HG03060 (cell line): ENCODE measurements at regions not wholly inside any gene's neighbourhood (a gene's known extent, or its start where the extent isn't known, plus 50 kb on each side); places are given as distances from the start of the nearest gene placed in this dataset.

Experiments used
- ATAC-seq: cut with Tn5 transposase; IDR thresholded peaks from one replicate; pipeline ENCODE4 v1.9.1; 2021; ENCODE audit warnings: low read depth, moderate number of reproducible peaks; ENCODE audit not compliant: unreplicated experiment

DNA sequence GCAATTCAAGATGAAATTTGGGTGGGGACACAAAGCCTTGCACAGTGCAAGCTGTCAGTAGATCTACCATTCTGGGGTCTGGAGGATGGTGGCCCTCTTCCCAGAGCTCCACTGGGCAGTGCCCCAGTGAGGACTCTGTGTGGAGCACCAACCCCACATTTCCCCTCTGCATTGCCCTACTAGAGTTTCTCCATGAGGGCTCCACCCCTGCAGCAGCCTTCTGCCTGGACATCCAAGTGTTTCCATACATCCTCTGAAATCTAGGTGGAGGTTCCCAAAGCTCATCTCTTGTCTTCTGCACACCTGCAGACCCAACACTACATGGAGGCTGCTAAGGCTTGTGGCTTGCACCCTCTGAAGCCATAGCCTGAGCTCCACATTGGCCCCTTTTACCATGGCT lies 402.3 kb downstream of the RAB28 start:
- no peak for ATAC-seq

DNA sequence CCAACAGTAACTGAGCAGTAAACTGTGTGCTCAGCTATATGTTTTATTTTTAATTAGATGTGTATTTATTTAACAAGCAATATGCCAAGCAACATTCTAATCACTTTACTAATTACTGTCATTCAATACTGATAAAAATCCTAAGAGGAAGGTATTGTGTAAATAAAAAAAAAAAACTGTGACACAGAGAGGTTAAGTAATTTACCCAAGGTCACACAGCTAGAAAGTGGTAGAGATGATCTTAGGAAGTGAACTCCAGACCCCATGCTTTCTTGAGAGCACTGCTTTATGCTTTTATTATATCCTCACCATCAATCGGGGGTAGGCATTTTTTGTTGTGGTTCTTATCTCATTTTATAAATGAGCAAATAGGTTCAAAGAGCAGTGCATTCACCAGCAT lies 417.1 kb downstream of the RAB28 start:
- no peak for ATAC-seq

DNA sequence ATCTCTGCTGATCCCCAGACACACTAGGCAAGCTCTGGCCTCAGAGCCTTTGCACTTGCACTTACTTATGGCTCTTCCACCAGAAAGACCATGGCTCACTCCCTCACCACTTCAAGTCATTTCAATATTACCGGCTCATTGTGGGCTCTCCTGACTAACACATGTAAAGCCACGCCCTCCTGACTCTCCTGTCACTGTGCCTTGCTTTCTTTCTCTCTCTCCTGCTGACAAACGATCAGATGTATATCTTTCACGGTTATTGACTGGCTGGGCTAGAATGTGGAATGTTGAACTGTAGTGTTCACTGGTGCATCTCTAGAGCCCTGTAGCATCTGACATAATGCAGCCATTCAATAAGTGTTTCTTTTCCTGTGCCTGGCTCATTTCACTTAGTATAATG lies 425.1 kb downstream of the RAB28 start:
- ATAC-seq: no peak

DNA sequence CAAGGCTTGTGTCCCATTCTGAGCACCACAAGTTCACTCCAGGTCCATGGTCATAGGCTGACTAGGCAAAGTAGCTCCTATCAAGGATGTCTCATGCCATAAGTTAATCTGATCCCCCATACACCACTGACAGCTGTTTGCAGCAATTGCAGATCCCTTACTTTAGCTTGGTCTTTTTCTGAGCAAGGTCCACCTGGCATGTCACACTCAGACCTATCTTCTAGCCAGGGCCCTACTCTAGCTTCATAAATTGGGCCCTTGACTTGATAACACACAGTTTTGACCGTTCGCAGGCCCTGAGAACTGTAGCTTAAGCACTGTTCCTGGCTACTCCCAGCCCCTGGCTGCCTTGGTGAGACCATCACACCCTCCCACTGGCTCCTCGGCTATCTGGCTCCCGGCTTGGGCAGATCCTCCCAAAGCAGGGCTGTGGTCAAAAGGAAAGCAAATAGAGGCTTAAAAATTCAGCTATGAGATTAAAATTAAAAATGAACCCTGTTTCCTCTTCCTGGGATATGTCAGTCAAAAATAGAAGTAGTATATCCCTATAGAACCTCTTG lies 427.4 kb downstream of the RAB28 start:
- ATAC-seq: no peak

DNA sequence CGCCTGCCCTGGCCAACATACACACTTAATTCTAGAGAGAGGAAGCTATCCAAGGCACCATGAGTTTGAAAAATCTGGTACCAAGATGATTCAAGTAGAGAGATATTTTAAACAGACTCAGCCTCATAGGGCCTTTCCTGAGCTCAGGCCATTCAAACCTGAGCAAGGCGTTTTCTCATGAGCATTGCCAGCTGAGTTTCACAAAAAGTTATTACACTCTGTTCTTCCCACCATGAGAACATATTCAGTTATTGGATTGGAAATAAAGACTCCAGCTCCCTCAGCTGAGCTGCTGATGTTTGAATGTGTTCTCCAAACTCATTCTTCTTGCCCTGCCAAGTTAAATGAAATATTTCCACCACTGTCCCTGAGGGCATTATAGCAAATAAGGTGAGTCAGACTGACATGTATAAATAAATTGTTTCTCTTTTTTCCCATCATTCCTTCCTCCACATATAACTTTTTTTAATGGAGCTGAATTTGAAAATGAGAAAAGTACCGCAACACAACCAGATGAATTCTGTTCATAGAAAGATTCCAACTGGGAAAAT lies 429.6 kb downstream of the RAB28 start:
- ATAC-seq: no peak

DNA sequence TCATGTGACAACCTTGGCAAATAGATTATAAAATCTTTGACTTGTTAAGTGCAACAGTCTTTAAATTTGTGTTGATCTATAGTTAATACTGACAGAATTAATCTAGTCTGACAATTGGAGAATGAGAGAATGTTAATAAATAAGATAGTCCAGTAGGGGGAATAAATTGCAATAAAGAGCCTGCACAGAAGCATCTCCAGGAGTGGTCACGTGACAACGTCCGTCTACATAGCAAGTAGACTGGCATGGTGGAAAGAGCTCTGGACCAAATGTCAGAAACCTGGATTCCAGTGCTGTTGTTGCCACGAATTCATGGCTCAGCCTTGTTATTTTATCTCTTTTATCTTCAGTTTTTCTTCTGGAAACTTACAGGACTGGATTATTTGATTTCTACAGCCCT lies 436.5 kb downstream of the RAB28 start:
- no peak for ATAC-seq

DNA sequence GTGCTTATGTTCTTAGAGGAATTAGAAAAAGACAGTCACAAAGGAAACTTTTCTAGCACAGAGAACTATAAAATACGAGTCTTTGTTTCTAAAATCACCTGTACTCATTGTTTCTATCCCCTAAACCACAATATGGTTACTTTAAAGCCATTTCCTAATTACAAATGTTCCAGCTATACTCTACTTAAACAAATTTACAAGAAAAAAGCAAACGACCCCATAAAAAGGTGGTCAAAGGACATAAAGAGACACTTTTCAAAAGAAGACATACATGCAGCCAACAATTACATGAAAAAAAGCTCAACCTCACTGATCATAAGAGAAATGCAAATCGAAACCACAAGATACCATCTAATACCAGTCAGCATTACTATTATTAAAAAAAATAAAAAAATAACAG lies 447.3 kb downstream of the RAB28 start:
- no peak for ATAC-seq

DNA sequence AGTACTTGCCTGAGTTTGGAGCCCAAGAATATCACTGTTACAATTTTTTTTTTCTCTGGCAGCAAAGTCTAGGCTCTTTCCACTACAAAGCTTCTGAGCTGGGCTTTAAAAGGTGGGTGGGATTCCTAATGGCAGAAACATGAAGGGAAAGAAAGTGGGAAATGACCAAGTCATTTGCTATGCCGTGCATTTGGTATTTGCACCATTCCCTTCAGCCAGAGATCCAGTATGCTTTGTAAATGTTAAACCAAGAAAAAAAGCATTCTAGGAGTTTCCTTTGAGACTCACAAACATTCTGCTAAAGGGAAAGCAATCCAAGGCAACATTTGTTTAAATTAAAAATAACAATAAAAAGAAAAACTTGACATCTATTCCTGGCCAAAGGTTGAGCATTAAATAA lies 451.2 kb downstream of the RAB28 start:
- ATAC-seq: no peak

DNA sequence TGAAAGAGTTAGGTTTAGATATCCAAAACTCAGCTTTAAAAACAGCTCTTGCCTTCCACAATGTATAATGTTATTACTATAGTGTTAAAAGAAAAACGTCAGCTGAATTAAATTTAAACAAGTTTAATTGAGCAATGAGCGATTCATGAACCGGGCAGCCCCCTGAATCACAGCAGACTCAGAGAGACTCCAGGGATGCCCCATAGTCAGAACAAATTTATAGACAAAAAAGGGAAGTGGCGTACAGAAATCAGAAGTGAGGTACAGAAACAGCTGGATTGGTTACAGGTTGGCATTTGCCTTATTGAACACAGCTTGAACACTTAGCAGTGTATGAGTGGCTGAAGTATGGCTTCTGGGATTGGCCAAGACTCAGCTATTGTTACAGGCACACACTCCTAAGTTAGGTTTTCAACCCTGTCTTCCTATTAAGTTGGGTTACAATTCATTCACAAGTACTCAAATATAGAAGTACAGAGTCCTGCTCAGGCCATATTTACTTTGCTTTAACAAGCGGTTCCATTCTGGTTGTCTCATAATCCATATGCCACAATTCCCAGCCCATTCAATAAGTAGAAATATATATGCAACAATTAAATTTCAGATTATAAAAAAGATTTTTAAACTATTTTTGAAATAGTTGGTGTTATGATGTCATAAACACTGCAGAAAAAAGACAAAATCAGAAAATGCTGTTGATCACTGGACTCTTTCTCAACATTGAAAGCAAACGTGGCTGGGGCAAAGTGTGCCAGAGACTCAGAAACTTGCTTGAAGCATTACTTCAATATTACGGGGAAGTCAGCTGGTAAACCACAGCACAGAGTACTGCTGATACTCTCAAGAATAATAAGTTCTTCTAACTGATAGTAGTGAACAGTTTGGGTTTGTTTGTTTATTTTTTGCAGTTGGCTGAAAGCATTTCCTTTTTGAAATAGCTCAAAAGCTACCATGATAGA lies 459.7 kb downstream of the RAB28 start:
- no peak for ATAC-seq

DNA sequence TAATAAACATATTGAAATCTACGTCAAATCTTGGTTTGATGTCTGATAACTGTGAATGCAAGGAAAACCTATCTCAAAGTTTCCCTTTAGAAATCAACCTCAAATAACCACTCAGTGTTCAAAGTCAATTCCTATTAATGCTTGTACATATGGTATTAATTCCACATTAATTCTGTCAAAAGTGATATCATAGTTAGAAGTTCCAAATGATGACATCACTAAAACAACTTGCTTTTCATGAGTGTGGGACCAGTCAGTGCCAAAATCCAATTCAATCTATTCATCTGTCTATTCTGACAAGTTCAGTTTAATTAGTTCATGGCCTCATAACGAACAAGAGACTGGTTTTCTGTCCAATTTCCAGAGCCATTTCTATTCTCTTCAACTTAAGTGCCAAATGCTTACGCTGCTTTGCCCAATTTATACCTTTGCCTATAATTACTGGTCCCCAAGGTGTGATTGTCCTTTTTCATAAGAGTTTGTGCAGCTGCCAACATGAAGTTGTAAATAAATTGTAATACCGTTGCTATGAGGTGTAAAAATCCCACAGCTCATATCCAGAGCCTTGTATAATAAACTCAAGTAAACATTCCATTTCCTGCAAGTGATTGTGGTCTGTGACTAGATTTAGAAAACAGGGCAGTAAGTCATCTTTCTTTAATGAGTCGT lies 476.2 kb downstream of the RAB28 start:
- ATAC-seq: no peak

DNA sequence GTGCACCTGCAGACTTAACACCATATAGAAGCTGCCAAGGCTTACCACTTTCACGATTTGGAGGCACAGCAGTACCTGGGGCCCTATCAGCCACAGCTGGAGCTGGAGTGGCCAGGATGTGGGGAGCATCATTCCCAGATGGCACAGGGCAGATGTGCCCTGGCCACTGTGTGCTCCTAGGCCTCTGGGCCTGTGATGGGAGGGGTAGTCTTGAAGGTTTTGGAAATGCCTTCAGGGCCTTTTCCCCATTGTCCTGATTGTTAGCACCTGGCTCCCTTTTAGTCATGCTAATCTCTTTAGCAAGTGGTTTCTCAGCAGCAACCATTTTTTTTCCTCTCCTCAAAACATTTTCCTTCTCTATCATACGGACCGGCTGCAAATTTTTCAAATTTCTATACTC lies 490.2 kb downstream of the RAB28 start:
- ATAC-seq: no peak

DNA sequence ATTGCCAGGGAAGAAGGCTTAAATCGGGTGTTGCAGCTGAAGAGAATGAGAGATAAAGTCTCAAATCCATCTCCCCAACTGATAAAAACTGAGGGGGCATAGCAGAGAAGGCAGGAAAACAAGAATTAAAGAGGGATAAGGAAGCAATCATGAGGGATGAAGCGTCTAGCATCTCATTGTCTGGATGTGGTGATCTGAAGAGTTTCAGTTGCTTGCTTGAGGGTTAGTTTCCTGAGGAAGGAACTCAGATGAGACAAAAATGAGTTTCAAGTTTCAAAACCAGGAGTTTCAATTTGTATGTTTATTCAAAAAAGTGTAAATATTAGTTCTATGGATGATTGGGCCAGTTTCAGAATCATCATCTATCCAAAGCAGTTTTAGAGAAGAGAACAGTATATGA lies 496.9 kb downstream of the RAB28 start:
- ATAC-seq: no peak

DNA sequence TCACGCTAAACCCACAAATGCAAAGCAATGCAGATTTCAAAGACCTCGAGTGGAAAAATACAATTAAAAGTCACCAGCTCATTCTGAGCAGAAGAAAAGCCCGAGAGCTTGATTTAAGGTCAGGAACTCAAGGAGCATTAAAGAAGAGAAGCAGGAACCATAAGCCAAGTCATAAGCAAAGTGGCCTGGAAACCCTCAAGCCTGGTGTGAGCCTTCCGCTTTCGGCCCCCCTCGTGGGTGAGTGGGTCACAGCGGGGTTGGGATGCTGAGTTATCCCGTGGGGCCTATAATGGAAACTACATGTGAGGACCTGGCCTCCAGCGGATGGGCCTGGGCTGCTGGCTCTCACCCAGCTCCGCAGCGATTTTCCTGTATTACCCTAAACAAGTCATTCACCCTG lies 504.3 kb downstream of the RAB28 start:
- no peak for ATAC-seq

DNA sequence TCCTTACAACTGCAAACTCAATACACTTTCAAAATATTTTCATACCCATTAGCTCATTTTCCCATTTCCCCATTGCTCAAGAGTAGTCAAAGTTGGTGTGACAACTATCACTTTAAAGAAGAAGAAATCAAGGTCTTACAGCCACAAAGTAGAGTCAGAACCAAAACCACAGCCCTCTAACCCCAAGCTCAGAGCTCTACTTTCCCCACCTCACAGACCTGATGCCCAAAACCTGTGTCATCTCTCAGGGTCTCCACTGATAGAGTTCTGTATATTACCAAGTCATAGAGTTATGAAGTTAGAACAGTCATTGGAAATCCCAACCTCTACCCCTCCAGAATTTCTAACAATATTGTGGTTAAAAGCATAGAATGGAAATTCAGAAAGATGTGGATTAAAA lies 505.8 kb downstream of the RAB28 start:
- no peak for ATAC-seq

DNA sequence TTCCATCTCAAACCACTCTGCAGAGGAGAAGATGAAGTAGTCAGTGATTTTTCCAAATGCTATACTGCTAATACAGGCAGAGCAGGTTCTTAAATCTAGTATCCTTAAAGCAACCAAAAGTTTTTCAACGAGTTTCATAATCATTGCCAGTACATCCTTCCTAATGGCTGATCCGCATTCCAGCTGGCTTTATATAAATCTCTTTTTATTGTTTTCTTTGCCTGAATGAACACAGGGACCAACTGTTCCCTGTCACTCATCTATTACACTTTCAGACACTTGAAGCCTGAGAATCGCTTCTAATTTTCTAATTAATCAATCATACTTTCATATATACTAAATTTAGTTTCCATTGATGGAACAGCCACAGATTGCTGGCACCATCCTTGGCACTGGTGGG lies 508.6 kb downstream of the RAB28 start:
- no peak for ATAC-seq

DNA sequence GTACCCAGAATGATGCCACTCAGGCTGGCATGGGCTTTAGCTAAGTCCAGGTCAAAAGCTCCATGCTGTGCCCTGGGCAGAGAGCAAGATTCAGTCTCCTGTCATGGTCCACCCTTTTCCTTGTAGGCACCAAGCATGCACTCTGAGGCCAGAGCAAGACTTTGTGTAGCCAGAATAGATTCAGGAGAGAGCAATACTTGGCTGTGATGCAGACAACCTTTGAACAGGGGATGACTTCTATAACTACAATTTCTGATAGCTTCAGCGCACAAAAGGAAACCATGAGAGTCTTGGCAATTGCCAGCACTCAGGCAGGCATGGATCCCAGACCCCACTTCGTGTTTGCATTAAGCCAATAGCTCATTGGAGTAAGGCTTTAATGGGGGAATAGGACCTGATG lies 510.6 kb downstream of the RAB28 start:
- ATAC-seq: no peak

DNA sequence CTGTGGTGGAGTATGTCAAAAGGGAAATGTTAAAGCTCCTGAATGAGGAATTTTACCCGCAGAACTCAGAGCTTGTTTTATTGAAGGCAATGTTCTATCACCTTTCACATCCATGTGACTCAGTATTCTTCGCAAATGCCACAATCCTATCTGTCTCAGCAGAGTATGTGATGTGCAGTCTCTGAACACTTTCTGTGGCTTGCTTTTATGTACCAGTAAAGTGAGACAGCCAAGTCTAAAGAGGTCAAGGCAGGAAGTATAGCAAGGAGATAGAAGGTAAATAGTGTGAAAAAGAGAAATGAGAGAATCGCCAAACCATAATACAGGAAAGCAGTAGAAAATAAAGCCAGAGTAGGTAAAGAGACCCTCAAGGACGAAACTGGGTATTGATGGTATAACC lies 515.8 kb downstream of the RAB28 start:
- ATAC-seq: no peak

DNA sequence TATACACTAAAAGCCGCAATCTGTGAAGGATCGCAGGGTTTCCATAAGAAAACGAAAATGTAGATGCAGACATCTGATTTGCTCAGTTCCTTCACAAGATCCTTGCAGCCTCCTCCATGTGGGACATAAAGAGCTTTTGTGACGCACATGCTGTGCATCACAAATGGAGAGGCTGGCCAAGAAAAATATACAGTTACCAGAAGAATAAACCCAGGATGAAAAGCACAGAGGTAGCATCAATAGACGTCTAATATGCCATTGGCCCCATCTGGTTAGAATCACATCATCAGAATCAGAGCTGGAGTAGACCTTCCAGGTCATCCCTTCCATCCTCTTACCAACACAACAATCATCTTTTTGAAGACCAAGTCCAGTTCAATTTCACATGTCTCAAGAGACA lies 517.4 kb downstream of the RAB28 start:
- ATAC-seq: no peak

DNA sequence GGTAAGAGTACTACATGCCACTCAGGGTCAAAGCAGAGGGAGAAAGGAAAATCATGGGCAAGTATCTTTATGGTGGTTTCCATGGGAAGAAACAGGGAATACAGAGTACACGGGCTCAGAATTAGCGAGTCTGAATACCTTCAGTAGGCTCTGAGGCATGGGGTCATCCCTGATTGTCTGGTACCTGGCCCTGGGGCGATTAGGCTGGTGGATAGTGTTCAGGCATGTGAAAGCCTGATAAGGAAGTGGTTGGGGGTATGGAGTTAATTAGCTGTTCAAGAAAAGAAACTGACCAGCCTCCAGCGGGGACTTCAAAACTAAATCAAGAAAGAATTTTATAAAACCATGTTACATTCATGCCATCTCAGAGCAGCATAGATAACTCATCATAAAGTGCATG lies 518.8 kb downstream of the RAB28 start:
- no peak for ATAC-seq

DNA sequence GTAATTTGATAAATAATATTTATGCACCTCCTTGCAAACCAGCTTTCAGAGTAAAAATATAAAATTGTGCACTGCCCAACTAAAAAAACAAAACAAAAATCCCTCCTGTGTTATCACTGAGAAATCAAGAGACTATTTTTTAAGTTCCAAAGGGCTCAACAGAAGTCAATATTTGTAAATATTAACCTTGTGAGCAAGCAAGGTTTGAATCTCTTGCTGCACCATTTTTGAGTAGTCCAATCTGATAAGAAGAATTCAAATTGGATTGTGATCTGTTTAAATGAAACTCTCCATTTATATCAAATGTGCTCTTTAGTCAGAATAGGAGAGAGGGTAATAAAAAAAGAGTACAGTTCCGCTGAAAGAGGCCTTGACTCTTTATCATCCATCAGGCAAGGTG lies 520.2 kb downstream of the RAB28 start:
- no peak for ATAC-seq

DNA sequence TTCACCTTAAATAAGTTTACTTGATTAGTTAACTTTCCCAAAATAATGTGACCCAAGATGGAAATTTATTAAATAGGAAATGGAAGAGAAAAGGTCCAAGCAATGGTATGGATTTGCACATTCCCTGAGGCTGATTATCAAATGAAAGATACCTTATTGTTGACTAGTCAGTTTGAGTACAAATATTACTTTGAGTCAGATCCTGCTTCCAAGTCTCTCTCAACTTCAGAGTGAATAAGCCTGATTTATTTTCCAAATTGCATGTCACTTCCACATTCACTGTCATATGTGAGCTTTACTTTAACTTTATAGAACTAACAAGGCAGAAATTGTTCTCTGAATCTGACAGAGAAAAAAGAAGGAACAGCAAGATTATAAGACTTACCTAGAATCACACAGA lies 520.8 kb downstream of the RAB28 start:
- ATAC-seq: no peak
